ENCODE measurements at regions not wholly inside any gene's neighbourhood (a gene's known extent, or its start where the extent isn't known, plus 50 kb on each side); places are given as distances from the start of the nearest gene placed in this dataset.
A peak's percentile ranks its signal among the peaks of the same experiment; 100 is the strongest.

DNA sequence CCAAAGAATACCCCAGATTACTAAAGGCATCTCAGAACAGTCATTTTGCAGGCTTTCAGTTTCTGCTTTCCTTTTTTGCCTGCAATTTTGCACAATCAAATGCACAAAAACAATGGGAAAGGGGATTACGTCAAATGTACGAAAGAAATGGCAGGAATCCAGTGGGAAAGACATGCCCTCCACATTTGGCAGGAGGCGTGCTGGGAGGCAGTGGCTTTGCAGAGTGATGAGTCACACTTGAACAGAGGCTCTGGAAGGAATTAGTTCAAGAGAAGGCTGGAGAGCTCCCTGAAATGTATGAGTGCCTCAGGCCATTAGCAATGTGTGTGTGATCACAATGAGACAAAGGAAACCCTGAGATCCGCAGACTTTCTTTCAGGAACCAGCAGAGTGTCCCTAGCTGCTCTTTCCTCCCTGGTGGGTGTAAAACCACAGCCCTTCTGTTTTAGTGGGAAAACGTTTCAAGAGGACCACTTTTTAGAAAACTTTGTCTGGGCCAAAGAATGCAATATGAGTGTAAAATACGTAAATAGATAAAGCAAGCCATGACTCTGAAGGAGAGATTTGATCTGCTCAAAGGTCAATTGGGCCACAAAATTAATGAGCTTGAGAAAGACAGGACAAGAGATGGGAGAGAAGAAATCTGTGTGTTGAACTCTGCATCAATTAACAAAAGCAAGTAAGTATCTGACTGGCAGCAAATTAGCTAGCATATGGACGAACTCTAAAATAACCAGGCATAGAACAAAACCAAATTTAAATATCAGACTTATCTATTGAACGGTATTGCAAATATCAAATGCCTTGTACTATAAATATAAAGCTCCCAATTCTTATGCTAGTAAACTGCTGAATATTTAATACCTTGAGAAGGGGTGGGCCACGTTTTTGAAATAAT is 155.4 kb upstream of the PDE3A start:
- peak; percentile 99 for DNase-seq

DNA sequence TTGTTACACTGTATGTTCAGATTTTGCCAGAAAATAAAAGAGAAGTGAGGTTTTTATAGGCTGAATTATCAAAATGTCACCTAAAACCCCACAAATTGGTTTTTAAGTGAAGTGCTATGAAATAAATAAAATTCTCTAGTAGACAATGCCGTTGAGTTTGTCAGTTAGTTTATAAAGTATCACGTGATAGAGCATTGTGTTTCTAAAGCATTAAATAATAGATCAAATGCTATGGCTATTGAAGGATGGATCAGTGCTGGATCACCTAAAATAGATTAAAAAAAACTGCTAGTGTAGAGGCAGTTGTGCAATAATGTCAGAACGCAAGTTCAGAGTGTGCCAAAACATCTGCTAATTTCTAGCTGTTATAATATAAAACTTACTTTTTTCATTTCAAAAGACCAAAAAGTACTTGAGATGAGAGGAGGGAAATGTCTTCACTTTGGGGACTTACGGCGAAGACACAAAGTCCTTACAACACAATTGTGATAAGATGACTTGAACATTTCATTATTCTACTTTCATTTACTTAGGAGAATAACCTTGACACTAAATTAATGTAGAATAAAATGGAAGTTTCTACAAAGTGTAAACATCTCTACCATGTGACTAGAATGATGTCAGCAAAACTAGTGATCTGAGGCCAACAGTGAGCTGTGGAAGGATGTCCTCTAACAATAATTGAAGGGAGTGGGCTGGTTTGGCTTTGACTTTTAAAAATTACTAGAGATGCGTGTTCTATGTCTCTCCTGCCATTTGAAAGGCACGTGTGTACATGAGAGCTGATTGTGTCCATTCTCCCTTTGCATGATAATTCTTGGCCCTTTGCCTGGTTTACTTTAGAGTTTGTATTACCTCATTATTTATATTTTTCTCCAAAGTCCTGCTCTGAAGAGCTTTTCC is 154.4 kb upstream of the PDE3A start:
- DNase-seq: no peak

DNA sequence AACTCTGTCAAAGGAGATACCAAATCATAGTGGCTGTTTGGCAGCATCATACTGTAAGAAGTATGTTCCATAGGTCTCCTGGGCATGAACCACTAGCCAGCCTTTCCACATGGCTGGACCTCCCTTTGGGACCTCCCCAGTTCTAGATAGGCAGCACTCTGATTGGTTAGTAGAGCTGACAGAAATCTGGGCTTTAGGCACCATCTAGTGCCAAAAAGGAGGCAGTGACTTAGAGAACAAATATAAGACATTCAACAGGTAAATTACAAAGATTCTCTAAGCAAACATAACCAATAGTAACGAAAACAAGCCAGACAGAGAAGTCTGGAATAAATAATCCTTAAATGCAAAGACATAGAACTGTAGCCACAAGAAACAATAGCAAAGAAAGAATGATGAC is 148.0 kb upstream of the PDE3A start:
- peak; percentile 54 for DNase-seq

DNA sequence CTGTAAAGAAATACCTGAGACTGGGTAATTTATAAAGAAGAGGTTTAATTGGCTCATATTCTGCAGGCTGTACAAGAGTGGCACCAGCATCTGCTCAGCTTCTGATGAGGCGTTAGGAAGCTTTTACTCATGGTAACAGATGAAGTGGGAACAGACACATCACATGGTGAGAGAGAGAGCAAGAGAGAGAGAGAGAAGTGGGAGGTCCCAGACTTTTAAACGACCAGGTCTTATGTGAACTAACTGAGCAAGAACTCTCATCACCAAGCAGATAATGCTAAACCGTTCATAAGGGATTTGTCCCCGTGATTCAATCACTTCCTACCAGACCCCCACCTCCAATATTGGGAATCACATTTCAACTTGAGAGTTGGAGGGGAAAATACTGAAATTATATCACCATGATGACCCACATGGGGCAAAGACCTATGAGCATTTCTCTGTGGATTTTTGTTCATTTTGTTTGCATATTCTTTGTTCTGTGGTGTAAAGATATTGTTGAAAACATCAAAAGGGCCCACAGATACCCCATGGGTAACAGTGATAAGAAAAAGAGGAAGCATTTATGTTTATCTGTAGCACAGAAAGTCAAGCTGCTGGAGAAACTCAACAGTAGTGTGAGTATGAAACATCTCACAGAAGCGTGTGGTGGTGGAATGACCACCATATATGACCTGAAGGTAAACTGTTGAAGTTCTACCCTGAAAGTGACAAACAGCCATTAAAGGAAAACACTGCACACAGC is 135.2 kb upstream of the PDE3A start:
- no peak for DNase-seq

DNA sequence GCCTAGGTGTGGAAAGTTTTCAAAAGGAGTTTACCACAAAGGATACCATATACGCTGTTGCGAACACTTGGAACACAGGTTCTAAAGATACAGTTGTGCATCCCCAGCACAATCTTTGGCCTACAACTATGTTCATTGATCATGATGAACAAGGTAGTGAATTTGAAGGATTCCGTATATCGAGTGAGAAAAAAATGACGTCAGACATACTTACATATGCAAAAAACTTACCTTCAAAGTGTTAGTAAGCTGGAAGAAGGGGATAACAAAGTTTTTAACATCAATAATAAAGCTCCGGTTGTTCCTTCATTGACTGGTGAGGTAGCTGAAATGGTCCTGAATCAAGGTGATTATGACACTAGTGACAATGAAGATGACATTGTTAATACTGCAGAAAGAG is 133.9 kb upstream of the PDE3A start:
- DNase-seq: no peak

DNA sequence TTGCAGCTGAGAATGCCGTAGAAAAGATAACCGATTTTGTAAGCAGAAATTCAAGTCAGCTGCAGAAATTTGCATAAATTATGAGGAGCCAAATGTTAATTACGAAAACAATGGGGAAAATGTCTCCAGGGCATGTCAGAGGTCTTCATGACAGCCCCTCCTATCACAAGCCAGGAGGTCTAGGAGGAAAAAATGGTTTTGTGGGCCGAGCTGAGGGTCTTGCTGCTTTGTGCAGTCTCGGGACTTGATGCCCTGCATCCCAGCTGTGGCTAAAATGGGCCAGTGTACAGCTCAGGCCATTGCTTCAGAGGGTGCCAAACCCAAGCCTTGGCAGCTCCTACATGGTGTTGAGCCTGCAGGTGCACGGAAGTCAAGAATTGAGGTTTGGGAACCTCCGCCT is 131.2 kb upstream of the PDE3A start:
- no peak for DNase-seq

DNA sequence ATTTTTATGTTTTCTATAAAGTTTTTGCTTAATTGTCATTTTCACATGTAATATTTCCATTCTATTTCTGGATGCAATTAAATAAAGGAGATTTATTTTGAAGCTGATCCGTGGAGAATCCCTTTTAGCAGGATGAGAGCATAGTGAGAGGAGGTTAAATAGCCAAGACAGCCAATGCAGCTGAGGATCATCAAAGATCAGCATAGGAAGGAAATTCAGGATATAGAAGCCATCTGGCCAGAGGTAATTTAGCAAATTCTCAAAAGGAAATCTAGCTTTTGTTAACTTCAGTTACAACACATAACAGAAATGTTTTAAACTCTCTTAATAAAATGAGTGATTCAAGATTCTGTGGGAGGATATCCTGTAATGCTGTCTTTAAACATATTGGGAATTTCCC is 122.8 kb upstream of the PDE3A start:
- no peak for DNase-seq

DNA sequence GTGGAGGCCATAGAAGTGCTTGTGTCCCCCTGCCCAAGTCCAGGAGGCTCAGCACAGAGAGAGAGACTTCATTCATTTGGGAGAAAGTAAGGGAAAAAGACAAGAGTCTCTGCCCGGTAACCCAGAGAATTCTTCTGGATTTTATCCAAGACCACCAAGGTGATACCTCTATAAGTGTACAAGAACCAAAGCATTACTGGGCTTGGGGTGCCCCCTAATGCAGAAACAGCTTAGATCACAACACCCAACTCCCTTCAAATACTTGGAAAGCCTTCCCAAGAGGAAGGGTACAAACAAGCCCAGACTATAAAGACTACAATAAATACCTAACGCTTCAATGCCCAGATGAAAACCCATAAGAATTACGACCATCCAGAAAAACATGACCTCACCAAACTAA is 119.7 kb upstream of the PDE3A start:
- DNase-seq: no peak

DNA sequence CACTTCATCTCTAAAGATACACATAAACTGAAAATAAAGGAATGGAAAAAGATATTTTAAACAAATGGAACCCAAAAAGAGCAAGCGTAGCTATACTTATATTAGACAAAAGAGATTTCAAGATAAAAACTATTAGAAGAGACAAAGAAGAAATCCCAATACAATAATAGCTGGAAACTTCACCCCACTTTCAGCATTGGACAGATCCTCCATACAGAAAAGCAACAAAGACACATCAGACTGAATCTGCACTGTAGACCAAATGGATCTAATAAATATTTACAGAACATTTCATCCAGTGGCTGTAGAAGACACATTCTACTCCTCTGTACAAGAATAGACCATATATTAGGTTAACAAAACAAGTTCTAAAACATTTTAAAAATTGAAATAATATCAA is 117.6 kb upstream of the PDE3A start:
- no peak for DNase-seq

DNA sequence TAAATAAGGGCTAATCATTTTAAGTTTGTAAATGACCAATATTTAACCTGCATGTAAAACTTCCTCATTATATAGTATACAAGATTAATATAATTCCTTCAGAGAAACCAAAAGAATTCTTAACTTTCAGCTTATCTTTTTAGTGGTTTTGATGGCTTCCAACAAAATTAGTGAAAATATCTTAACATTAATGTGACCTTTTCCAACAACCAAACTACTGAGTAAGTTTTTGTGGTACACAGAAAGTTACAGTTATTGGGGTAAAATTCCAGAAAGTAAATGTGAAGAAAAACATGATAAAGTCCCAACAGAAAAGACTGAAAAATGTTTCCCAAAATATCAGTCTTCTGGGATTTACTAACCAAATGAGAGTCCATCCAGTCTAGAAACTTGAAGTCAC is 111.0 kb upstream of the PDE3A start:
- DNase-seq: no peak

DNA sequence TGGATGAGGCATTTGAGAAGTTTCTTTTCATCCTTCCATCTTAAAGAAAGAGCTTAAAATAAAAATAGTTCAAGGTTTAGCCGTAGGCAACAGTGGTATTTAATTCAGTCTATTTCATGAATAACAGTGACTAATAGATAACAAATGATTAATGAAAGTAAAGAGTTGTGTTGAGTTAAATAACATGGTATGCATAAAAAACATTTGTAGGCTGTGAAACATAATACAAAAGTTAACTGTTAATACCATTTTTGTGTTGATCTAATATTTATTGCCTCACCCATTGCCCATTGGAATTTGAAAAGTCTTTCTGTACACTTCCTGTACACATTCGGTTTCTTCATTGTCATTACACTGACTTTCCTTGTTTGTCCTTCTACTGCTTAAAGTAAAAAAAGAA is 108.6 kb upstream of the PDE3A start:
- no peak for DNase-seq

DNA sequence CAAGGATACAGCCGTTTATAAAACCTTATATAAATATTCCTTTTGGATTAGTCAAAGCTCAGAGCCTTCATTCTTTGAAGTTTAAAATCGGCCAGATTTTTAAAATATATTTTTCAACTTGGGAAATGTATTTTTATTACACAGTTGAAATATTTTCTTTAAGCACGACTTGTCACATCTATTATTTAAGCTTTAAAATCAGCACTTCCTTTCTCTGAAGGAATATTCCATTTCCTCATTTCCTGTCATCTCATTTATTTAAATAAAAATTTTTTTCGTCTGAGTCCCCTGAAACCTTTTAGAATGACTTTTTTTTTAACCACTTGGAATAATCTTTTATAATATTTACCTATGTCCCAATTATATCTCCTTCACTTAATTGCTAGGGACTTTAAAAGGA is 107.5 kb upstream of the PDE3A start:
- DNase-seq: no peak

DNA sequence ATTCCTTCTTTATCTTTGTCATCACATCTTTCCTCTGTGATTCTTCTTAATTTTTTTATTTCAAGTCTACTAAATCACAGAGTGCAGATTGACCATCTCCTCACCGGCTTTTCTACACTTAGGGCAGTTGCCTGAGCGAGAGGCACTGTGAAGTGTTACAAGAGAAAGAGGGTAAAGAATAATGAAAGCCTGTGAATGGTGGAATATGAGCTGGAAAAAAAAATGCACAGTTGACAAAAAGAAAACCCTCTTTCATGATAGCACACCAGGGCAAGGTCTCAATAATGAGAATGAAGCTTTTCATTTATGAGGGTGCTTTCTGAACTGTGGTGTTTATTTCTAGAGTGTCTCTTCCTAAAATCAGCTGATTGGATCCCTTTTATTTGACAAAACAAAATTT is 106.2 kb upstream of the PDE3A start:
- DNase-seq: no peak

DNA sequence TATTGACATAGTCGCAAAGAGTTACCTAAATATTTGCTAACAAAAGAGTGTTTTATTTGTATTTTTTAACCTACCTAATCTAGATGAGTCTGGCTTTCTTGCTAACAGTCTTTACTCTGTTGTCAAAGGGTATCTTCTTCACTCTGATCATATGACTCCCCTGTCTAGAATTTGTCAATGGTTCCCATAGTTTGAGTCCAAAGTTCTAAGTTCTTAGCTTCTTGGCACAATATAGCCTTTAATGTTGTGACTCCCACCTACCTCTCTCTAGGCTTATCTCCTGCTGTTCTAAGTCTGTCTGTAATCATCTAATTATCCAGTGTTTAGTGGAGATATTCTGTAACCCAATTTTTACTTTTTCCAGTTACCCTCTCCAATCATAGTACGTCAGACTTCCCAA is 104.3 kb upstream of the PDE3A start:
- no peak for DNase-seq

DNA sequence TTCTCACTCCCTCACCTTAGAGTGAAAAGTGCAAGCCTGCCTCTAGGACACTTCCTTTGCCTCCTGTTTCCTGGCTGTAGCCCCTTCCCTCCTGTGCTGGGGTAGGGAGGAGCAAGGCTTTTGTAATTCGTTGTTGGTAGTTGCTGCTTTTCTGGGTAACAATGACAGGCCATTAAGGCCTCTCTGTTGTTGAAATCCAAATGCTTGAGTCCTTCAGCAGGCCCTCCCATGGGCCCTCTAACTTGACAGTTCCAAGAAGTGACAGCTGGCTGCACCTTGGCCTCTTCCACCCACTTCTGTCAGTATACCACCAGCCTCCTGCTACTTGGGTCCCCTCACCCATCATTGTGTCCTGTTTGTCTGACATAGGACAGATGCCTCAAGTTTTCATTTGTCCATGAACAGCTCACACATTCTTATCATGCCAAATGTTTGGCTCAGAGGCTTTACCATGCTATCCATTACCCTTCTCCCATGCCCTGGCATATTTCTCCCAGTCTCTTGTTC is 103.7 kb upstream of the PDE3A start:
- DNase-seq: peak; percentile 17

DNA sequence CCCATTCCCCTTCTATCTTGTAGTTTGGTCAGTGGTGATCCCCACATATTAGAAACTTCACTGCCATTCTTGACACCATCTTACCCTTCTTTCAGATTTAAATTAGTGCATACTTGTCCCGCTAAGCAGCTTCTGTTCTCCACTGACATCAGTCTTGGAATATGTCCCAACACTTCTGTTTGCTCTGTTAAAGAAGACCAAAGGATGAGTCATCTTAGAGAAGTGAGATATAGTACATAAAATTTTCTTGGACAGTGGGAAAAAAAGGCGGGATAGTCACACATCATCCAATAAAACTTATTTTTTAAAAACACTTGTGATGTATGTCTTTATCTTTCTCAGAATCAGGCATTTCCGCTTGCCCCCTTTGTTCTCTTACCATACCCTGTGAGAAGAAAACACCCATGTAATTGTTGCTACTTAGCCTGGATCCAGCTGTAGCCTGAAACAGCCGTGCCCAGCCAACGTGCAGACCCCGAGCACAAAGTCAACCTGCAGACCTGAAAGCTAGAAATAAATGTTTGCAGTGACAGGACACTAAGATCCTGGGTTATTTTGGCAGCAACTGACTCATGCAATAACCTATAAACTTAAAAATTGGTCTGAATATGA is 100.1 kb upstream of the PDE3A start:
- DNase-seq: peak; percentile 49

DNA sequence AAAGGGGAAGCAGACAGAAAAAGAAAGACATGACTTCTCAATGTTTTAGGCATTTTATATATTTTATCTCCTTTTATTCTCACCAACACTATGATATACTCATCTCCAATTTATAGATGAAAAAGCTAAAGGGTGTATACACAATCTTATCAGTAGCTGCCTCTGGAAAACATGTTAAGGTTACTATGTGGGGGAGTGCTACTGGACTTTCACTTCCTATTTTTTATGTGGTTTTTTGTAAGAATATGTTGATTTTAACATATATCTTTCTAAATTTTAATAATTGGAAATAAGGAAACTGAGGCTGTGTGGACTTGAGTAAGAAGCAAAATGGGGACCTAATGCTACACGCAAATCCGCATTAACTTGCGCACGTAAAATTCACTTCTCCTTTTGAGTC is 99.6 kb upstream of the PDE3A start:
- no peak for DNase-seq

DNA sequence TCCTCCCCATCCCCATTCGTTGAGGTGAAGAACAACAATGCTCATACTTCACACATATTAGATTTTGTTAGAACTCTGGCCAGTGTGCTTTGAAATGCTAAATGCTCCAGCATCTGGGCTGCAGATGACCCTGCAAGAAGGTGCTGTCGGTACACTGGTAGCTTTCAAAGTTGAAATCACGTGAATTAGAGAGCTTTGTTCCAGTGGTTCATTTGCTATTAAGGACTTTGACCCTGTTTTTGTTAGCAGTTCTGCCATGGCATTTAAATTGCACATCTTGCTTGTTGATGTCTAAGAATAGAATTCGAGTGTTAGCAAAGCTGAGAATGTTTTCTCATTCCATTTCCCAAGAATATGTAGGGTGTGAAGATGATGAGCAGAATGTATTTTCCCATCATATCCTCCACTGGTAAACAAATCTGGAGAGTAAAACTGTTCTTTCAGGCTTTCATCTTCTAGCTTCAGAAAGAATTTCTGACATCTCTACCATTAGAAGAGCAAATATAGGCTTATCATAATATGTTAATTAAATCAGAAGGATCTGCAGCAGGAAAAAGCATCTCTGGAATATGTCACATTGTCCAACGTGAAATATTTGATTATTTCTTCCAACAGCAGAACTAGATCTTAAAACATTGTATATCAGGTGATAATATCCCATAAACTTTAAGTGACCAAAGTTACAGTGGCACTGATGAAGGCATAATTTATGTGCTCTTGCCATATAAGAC is 98.8 kb upstream of the PDE3A start:
- DNase-seq: no peak

DNA sequence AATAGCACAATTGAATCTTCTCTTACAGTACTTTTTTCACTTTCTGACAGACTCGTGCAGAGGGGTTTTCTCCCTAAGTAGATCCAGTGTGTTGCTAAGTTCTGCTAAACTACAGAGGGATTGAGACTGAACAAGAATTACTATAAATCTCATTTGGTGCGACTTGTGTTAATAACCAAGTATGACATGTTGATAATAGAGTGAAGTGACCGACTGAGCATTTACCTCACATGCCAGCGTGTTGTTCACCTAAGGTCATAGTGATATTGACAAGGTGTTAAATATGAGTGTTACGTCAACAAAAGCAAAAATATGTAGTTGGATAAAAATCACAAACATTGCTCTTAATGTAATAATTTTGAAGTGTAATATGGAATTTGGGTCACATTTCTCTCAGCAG is 97.8 kb upstream of the PDE3A start:
- DNase-seq: no peak

DNA sequence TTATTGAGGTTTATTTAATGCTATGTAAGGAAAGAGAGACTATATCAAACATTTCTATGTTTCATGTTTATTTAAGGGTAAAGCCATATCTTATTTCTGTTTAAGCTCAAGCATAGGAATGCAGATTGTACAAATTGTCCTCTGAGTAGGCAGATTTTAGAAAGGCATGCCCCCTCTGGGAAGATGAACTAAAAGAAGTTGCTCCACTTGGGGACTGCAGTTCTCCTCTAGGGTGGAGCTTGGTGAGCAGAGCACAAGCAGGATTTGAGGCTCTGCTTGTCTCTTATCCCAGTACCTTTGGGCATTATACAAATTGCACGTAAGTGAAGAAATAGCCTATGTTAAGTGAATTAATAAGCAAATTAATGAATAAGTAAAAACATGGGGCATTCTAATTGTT is 96.2 kb upstream of the PDE3A start:
- DNase-seq: no peak

DNA sequence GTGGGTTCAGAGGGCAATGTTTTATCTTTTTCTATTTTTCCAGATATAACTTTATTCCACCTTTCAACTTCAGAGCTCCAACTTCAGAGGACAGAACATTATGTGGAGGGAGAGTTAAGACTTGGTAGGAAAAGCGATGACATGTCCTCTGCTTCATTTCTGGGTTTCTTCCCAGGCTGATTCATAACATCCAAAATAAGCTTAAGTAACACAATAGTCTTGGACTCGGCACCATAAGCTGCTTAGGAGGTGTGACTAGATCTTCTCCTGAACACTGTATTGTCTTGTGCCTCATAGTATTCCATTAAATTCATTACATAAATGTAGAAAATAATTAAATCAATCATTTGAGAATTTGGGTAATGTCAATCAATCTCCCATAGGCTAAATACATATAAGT is 95.5 kb upstream of the PDE3A start:
- no peak for DNase-seq

DNA sequence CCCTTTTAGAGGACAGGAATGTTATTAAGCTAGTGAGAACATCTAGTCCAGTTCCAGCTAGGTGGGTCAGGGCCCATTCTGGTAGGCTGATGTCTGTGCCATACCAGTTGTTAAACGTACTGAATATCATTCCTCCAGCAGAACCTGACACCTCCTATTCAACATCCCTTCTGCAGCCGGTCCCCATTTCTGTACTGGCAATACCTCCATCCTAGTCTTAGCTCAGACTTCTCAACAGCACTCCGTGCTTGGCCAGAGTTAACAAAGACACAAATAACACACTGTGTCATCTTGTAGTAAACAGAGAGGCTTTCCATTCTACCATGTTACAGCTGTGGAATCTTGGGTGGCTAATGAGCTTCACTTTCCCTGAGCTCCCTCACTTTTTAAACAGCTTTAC is 94.3 kb upstream of the PDE3A start:
- no peak for DNase-seq
